ENCODE measurements at regions not wholly inside any gene's neighbourhood (a gene's known extent, or its start where the extent isn't known, plus 50 kb on each side); places are given as distances from the start of the nearest gene placed in this dataset.

GRCh38 chr11:110805756-110806155, 93.5 kb upstream of the ARHGAP20 start:
- no peak for TF ChIP-seq CTCF (IDR thresholded peaks at IDR 0.05)
- TF ChIP-seq POLR2A (IDR thresholded peaks at IDR 0.05) = no peak
